RCC 7860 (cell line): ENCODE measurements at regions not wholly inside any gene's neighbourhood (a gene's known extent, or its start where the extent isn't known, plus 50 kb on each side); places are given as distances from the start of the nearest gene placed in this dataset.
"Not testable (repeated sequence)": the region's sequence is repeated elsewhere in the genome, so short reads cannot be mapped to it uniquely, and the experiment has no call there.

Experiments used
- DNase-seq: peaks from one replicate; pipeline ENCODE4 v3.0.0-alpha.2; 2015; ENCODE audit warnings: low spot score
- FAIRE-seq: peaks from 2 replicates; lab custom pipeline; 2012; peaks lifted over from hg19 to GRCh38; lab: Jason Lieb, UNC

DNA sequence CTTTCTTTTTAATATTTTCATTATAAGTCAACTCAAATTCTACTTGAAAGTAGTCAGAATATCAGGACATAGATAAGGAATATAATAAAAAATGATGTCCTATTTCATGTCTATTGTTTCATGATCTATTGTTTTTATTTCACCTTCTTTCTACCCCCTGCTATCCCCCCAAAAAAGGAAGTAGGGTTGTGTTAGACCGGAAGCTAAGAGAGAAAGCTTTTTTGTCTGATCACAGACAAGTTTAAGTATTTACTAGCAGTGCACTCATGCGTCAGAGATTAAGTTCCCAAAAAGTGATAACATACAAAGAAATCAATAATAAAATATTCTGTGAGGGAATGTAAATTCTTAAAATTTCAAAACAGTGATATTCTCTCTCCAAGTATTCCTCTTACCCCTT lies 447.1 kb upstream of the CNTNAP5 start:
- DNase-seq (no peak), FAIRE-seq (no peak)

DNA sequence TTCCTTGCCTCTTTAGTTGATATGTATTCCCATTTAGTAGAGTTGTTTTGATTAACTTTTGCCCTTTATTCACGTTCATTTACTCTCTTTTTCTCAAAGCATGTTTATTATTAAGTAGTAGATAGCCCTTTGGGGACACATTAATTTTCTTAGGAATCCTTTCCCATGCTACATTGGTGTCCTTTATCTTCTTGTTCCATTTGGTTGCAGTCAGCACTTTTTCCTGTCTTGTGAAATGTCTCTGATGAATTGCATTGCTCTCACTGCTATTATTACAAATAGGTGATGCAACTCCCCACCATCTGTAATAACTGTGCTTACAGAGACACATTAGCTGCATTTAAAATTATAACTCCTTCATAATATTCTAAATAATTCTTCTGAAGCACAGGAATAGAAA lies 428.5 kb upstream of the CNTNAP5 start:
- FAIRE-seq (no peak), DNase-seq (no peak)

- FAIRE-seq (no peak), DNase-seq (no peak)
Observed at GRCh38 chr2:123597988-123598387, 427.1 kb upstream of the CNTNAP5 start.

DNA sequence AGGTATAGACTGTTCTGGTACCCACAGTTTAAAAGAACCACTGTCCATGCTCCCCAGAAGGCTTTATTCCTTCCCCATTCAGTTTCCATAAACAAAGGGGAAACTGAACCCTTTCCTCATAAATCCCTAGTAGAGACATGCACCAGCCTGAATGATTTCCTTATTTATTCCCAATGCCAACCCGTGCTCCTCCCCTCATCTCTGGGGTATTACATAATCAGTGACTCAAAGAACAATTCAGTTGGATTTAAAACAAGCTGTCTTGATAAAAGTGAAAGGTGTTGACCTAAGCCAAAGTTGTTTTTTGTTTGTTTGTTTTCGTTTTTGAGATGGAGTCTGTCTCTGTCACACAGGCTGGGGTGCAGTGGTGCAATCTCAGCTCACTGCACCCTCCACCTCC lies 418.5 kb upstream of the CNTNAP5 start:
- FAIRE-seq: no peak

DNA sequence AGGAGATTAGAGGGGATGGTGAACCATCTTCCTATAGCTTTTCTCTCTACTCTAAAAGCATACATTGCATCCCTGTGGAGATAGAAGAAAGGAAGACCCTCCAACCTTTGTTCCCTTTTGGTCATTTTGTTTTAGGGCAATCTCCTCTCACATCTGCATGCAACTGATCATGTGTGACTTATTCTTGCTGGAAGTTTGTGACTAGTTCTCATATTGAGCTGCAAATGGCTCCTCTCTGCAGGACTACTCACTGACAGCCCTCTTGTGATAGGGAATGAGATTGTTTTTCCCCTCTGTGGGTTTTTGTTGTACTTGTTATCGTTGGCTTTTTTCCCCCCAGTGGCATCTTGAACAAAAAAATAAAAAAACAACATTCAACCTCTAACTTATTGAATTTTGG lies 416.0 kb upstream of the CNTNAP5 start:
- DNase-seq (no peak), FAIRE-seq (no peak)

More for the DNA sequence above, 418.5 kb upstream of the CNTNAP5 start:
- DNase-seq: no peak

- FAIRE-seq (no peak), DNase-seq (no peak)
Observed at GRCh38 chr2:123614596-123614995, 410.5 kb upstream of the CNTNAP5 start.

- not testable (repeated sequence) for FAIRE-seq, DNase-seq
Observed at GRCh38 chr2:123618642-123619041, 406.4 kb upstream of the CNTNAP5 start.

- FAIRE-seq: no peak
- no peak for DNase-seq
Observed at GRCh38 chr2:123624816-123625215, 400.3 kb upstream of the CNTNAP5 start.

GRCh38 chr2:123636232-123636631 lies 388.9 kb upstream of the CNTNAP5 start:
- no peak for DNase-seq
- FAIRE-seq: no peak

DNA sequence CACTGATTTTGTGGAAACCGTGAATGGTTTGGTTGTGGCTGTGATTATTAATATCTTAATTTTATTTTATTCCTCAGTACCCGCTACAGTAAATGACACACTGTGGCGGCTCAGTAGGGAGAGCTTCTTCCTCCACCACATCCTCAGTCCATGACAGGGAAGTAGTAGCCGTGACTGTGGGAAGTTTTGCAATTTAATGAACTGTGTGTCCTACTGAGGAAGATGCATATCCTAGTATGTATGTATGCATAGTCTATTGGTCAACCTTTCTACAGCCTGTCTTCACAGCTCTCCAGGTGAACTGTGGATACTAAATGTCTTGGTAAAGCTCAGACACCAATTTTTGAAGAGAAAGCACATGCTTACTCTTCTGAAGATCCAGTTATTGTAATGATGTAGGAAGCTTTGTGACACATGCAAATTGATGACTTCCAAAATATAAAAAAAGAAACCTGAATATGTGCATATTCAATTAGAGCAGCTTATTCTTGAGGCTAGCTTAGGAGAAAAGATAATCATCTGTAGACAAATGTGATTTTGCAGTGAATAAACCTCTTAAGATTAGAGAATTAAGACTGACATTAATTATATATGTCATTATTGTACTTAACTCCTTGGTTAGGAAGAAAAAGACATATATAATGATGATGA lies 384.3 kb upstream of the CNTNAP5 start:
- DNase-seq (no peak), FAIRE-seq (no peak)

GRCh38 chr2:123644053-123644452 lies 381.0 kb upstream of the CNTNAP5 start:
- DNase-seq (no peak), FAIRE-seq (no peak)

GRCh38 chr2:123648016-123648415 lies 377.1 kb upstream of the CNTNAP5 start:
- FAIRE-seq (no peak), DNase-seq (no peak)

DNA sequence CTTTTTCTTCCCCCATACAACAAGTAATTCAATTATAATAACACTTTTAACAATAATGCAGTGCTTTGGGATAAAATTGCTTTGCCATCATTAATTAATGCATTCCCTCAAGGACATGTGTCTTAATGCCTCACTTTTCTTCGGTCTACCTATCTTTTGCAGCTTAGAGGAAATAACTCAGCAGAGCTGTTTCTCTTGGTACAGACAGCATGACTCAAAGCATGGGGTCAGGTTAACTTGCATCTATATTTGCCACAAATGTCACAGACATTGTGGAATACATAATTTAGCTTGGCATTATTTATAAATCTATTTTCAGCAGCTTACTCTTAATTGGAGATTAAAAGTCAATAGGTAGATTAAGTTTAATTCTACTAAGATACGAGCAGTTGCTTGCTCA lies 376.1 kb upstream of the CNTNAP5 start:
- no peak for FAIRE-seq
- DNase-seq: no peak

- DNase-seq (no peak), FAIRE-seq (no peak)
Observed at GRCh38 chr2:123651151-123651550, 373.9 kb upstream of the CNTNAP5 start.

GRCh38 chr2:123652320-123652719 lies 372.8 kb upstream of the CNTNAP5 start:
- FAIRE-seq (no peak), DNase-seq (no peak)

- DNase-seq (no peak), FAIRE-seq (no peak)
Observed at GRCh38 chr2:123656590-123656989, 368.5 kb upstream of the CNTNAP5 start.

- DNase-seq: no peak
- FAIRE-seq: no peak
Observed at GRCh38 chr2:123659120-123659519, 366.0 kb upstream of the CNTNAP5 start.

GRCh38 chr2:123670286-123670685 lies 354.8 kb upstream of the CNTNAP5 start:
- DNase-seq: no peak
- no peak for FAIRE-seq

GRCh38 chr2:123683797-123684196 lies 341.3 kb upstream of the CNTNAP5 start:
- FAIRE-seq, DNase-seq: not testable (repeated sequence)

- FAIRE-seq (no peak), DNase-seq (no peak)
Observed at GRCh38 chr2:123687064-123687463, 338.0 kb upstream of the CNTNAP5 start.

GRCh38 chr2:123688231-123688940 lies 336.7 kb upstream of the CNTNAP5 start:
- FAIRE-seq (no peak), DNase-seq (no peak)

- FAIRE-seq: no peak
- DNase-seq: no peak
Observed at GRCh38 chr2:123692121-123692520, 333.0 kb upstream of the CNTNAP5 start.

GRCh38 chr2:123693836-123694235 lies 331.3 kb upstream of the CNTNAP5 start:
- no peak for FAIRE-seq

More at GRCh38 chr2:123693836-123694235, 331.3 kb upstream of the CNTNAP5 start:
- DNase-seq: no peak
